ENCODE measurements at regions not wholly inside any gene's neighbourhood (a gene's known extent, or its start where the extent isn't known, plus 50 kb on each side); places are given as distances from the start of the nearest gene placed in this dataset.
"Not testable (repeated sequence)": the region's sequence is repeated elsewhere in the genome, so short reads cannot be mapped to it uniquely, and the experiment has no call there.

GRCh38 chr5:72688916-72689315 is 127.5 kb upstream of the TNPO1 start:
- Histone ChIP-seq H3K4me1 (no peaks in the 10 kb centered on the region), H3K27me3 (no peaks in the 10 kb centered on the region), H3K9me3 (no peaks in the 10 kb centered on the region), H3K4me3 (no peak overlapping the region), H3K27ac (no peak overlapping the region), H3K36me3 (no peaks in the 10 kb centered on the region)
- DNase-seq (no peak), ATAC-seq (no peak)
- intact Hi-C loops (cut with DNase I): no loop called here
- no peak for TF ChIP-seq CTCF (IDR thresholded peaks at IDR 0.05)

GRCh38 chr5:72687288-72687687 is 129.2 kb upstream of the TNPO1 start:
- ATAC-seq: no peak
- H3K4me1 ChIP-seq: no peaks in the 10 kb centered on the region
- no peaks in the 10 kb centered on the region for H3K27me3 ChIP-seq
- intact Hi-C loops (cut with DNase I): no loop called here
- H3K27ac ChIP-seq: no peak overlapping the region
- DNase-seq: no peak
- no peak for TF ChIP-seq CTCF (IDR thresholded peaks at IDR 0.05)
- peaks cover 0 to 3% of the 10 kb centered on the region in 2 donors for H3K9me3 ChIP-seq
- H3K36me3 ChIP-seq: no peaks in the 10 kb centered on the region
- no peak overlapping the region for H3K4me3 ChIP-seq

GRCh38 chr5:72682561-72682960 is 133.9 kb upstream of the TNPO1 start:
- no peak for ATAC-seq

GRCh38 chr5:72681781-72682180 is 134.7 kb upstream of the TNPO1 start:
- ATAC-seq (no peak), DNase-seq (no peak)
- Histone ChIP-seq H3K4me1 (no peaks in the 10 kb centered on the region), H3K27me3 (peaks cover 0 to 4% of the 10 kb centered on the region in 2 donors), H3K27ac (no peak overlapping the region), H3K36me3 (no peaks in the 10 kb centered on the region), H3K4me3 (no peak overlapping the region), H3K9me3 (peaks cover 0 to 3% of the 10 kb centered on the region in 2 donors)
- intact Hi-C loops (cut with DNase I): no loop called here
- TF ChIP-seq CTCF (IDR thresholded peaks at IDR 0.05): no peak

More at GRCh38 chr5:72682561-72682960, 133.9 kb upstream of the TNPO1 start:
- no peaks in the 10 kb centered on the region for H3K4me1 ChIP-seq
- no peak for DNase-seq
- peaks cover 0 to 3% of the 10 kb centered on the region in 2 donors for H3K9me3 ChIP-seq
- intact Hi-C loops (cut with DNase I): no loop called here
- H3K36me3 ChIP-seq: no peaks in the 10 kb centered on the region
- no peak overlapping the region for H3K4me3 ChIP-seq
- TF ChIP-seq CTCF (IDR thresholded peaks at IDR 0.05): no peak
- no peak overlapping the region for H3K27ac ChIP-seq
- peaks cover 0 to 4% of the 10 kb centered on the region in 2 donors for H3K27me3 ChIP-seq

GRCh38 chr5:72677447-72677846 is 139.0 kb upstream of the TNPO1 start:
- DNase-seq (no peak), ATAC-seq (no peak)
- no peaks in the 10 kb centered on the region for H3K36me3 ChIP-seq
- peaks cover 0 to under 1% of the 10 kb centered on the region in 2 donors for H3K9me3 ChIP-seq
- no peak overlapping the region for H3K4me3 ChIP-seq
- H3K4me1 ChIP-seq: no peaks in the 10 kb centered on the region
- H3K27ac ChIP-seq: no peak overlapping the region
- peaks cover 0 to 4% of the 10 kb centered on the region in 2 donors for H3K27me3 ChIP-seq
- intact Hi-C loops (cut with DNase I): no loop called here
- no peak for TF ChIP-seq CTCF (IDR thresholded peaks at IDR 0.05)

- H3K27ac ChIP-seq; intact Hi-C loops (cut with DNase I); H3K9me3 ChIP-seq; DNase-seq; ATAC-seq; H3K36me3 ChIP-seq; H3K4me3 ChIP-seq; H3K4me1 ChIP-seq; H3K27me3 ChIP-seq: not testable (repeated sequence)
Measured at GRCh38 chr5:72676831-72677230, 139.6 kb upstream of the TNPO1 start.

Measured in left lung (tissue), 4 donors.